ENCODE measurements at regions not wholly inside any gene's neighbourhood (a gene's known extent, or its start where the extent isn't known, plus 50 kb on each side); places are given as distances from the start of the nearest gene placed in this dataset.

GRCh38 chr2:123359636-123360035 is 665.5 kb upstream of the CNTNAP5 start:
- H3K27me3 Mint-ChIP-seq, result no peaks in the 10 kb centered on the region
- peaks cover 0 to 5% (median 0%) of the 10 kb centered on the region in 3 donors for H3K36me3 Mint-ChIP-seq
- POLR2A ChIA-PET, result no interaction called here
- H3K9me3 Mint-ChIP-seq, result peaks cover 6 to 33% (median 13%) of the 10 kb centered on the region in 9 donors
- H3K4me1 Mint-ChIP-seq, result no peaks in the 10 kb centered on the region
- DNase-seq (no peak), ATAC-seq (no peak)
- no peak overlapping the region for H3K27ac Mint-ChIP-seq
- no peak overlapping the region for H3K4me3 Mint-ChIP-seq

DNA sequence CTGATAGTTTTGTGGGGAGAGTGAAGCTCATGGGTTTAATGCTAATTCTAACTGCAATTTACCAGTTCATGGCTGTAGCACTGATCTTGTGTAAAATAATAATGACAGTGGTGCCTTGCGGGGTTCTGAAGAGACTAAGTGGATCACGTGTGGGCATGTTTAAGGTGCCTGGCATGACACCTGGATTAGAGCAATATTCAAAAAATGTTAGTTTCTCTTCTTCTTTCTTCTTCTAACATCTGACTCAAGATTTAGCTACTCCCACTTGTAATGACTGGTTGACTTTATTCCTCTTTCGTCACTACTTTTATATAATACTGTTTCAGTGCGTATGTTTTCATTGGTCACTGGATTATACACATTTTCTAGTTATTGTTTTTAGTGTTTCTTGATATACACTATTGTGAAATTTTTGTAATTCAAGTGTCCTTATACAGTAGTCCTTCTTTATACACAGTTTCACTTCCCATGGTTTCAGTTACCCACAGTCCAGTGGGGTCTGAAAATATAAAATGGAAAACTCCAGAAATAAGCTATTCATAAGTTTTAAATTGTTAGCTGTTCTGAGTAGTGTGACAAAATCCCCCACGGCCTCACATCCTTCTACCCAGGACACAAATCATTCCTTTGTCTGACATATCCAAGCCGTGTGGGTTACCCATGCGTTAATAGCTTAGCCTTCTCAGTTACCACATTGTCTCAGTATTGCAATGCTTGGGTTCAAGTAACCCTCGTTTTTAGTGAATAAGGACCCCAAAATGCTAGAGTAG is 662.2 kb upstream of the CNTNAP5 start:
- Mint-ChIP-seq H3K27me3 (no peaks in the 10 kb centered on the region), H3K27ac (no peak overlapping the region), H3K9me3 (peaks cover 6 to 32% (median 16%) of the 10 kb centered on the region in 9 donors), H3K36me3 (peaks cover 0 to 5% (median 0%) of the 10 kb centered on the region in 3 donors), H3K4me3 (no peak overlapping the region), H3K4me1 (no peaks in the 10 kb centered on the region)
- no peak for DNase-seq
- POLR2A ChIA-PET, result no interaction called here
- ATAC-seq, result no peak

DNA sequence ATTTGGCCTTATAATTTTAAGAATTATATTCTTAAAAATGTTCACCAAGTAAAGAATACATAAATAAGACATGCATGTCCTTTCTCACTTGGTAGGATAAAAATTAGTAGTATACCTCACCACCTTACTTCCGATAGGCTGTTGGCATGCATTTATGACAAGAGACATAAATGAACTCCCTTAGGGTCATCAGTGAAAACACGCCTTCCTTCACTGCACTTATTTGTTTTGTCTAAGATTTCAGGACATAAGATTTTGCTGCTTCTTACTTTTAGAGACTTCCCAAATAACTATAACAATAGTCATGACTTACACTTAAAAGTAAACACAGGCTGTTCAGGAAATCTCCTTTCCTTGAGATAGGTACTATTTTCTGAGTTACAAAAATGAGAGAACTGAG is 661.3 kb upstream of the CNTNAP5 start:
- no peak for DNase-seq
- no peaks in the 10 kb centered on the region for H3K4me1 Mint-ChIP-seq
- no peak overlapping the region for H3K27ac Mint-ChIP-seq

GRCh38 chr2:123364243-123364896 is 660.7 kb upstream of the CNTNAP5 start:
- Mint-ChIP-seq H3K36me3 (peaks cover 0 to 11% (median 0%) of the 10 kb centered on the region in 3 donors), H3K9me3 (peaks cover 6 to 35% (median 17%) of the 10 kb centered on the region in 9 donors), H3K27ac (no peak overlapping the region)

More for the DNA sequence above, 661.3 kb upstream of the CNTNAP5 start:
- peaks cover 6 to 34% (median 17%) of the 10 kb centered on the region in 9 donors for H3K9me3 Mint-ChIP-seq
- no peaks in the 10 kb centered on the region for H3K27me3 Mint-ChIP-seq
- H3K36me3 Mint-ChIP-seq, result peaks cover 0 to 8% (median 0%) of the 10 kb centered on the region in 3 donors
- POLR2A ChIA-PET, result no interaction called here
- ATAC-seq, result no peak
- no peak overlapping the region for H3K4me3 Mint-ChIP-seq

GRCh38 chr2:123366239-123366837 is 658.7 kb upstream of the CNTNAP5 start:
- H3K9me3 Mint-ChIP-seq, result peaks cover 0 to 29% (median 8%) of the 10 kb centered on the region in 9 donors
- peaks cover 0 to 6% (median 0%) of the 10 kb centered on the region in 3 donors for H3K36me3 Mint-ChIP-seq
- POLR2A ChIA-PET, result no interaction called here
- H3K4me3 Mint-ChIP-seq, result no peak overlapping the region
- ATAC-seq (no peak), DNase-seq (no peak)
- H3K27me3 Mint-ChIP-seq, result no peaks in the 10 kb centered on the region
- H3K4me1 Mint-ChIP-seq, result no peaks in the 10 kb centered on the region
- H3K27ac Mint-ChIP-seq, result no peak overlapping the region

More at GRCh38 chr2:123364243-123364896, 660.7 kb upstream of the CNTNAP5 start:
- POLR2A ChIA-PET, result no interaction called here
- DNase-seq (no peak), ATAC-seq (no peak)
- Mint-ChIP-seq H3K27me3 (no peaks in the 10 kb centered on the region), H3K4me3 (no peak overlapping the region), H3K4me1 (no peaks in the 10 kb centered on the region)

DNA sequence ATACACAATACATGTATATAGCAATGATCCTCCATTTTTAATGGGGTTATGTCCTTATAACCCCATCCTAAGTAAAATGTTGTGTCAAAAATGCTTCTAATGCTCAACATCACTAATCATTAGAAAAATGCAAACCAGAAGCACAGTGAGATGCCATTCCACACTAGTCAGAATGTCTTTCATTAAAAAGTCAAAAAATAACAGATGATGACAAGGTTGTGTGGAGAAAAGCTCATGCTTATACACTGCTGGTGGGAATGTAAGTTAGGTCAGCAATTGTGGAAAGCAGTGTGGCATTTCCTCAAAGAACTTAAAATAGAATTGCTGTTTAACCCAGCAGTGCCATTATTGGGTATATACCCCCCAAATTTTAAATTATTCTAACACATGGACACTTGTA is 654.9 kb upstream of the CNTNAP5 start:
- Mint-ChIP-seq H3K4me1 (no peaks in the 10 kb centered on the region), H3K27me3 (no peaks in the 10 kb centered on the region), H3K36me3 (peaks cover 0 to 6% (median 0%) of the 10 kb centered on the region in 3 donors), H3K4me3 (no peak overlapping the region), H3K27ac (no peak overlapping the region), H3K9me3 (peaks cover 0 to 36% (median 7%) of the 10 kb centered on the region in 9 donors)
- ATAC-seq, result no peak
- POLR2A ChIA-PET, result no interaction called here
- DNase-seq, result no peak

- Mint-ChIP-seq H3K36me3 (peaks cover 0 to 6% (median 0%) of the 10 kb centered on the region in 3 donors), H3K9me3 (peaks cover 0 to 36% (median 13%) of the 10 kb centered on the region in 9 donors), H3K27me3 (no peaks in the 10 kb centered on the region), H3K4me3 (no peak overlapping the region), H3K4me1 (no peaks in the 10 kb centered on the region), H3K27ac (no peak overlapping the region)
- no peak for DNase-seq
- no peak for ATAC-seq
- POLR2A ChIA-PET, result no interaction called here
Measured at GRCh38 chr2:123371535-123371934, 653.6 kb upstream of the CNTNAP5 start.

DNA sequence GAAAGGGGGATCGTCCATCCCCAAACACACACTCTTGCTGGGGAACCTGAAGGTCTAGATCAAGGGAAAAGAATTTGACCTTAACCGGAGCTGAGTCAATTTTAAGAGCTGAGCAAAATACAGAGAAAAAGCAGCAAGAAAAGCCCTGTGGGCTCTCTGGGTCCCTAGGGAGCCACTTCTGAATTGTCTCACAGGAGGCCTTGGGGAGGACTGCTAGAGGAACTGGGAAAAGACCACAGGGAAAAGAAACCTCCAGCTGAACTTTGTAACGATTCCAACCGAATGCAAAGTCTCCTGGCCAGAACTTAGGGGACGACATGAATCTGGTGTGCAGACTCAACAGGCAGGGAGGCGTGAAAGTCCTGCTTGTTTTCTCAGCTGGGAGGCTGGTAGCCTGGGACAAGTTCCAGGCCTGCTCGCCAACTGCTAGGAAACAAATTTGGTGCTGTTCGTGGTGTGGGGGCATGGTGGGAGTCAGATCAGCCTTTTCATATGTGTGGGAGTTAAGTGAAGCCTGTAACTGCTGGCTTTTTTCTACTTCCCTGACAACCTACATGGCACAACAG is 644.6 kb upstream of the CNTNAP5 start:
- Mint-ChIP-seq H3K27ac (no peak overlapping the region), H3K4me3 (no peak overlapping the region), H3K4me1 (no peaks in the 10 kb centered on the region), H3K36me3 (peaks cover 0 to 5% (median 0%) of the 10 kb centered on the region in 3 donors), H3K9me3 (peaks cover 6 to 46% (median 19%) of the 10 kb centered on the region in 9 donors), H3K27me3 (no peaks in the 10 kb centered on the region)
- DNase-seq (no peak), ATAC-seq (no peak)
- POLR2A ChIA-PET, result no interaction called here

- POLR2A ChIA-PET, result no interaction called here
- ATAC-seq (no peak), DNase-seq (no peak)
- Mint-ChIP-seq H3K27ac (no peak overlapping the region), H3K27me3 (no peaks in the 10 kb centered on the region), H3K36me3 (peaks cover 0 to 6% (median 0%) of the 10 kb centered on the region in 3 donors), H3K4me1 (no peaks in the 10 kb centered on the region), H3K4me3 (no peak overlapping the region), H3K9me3 (peaks cover 0 to 36% (median 11%) of the 10 kb centered on the region in 9 donors)
Measured at GRCh38 chr2:123415678-123416077, 609.4 kb upstream of the CNTNAP5 start.

- H3K4me3 Mint-ChIP-seq, result no peak overlapping the region
- no peak for DNase-seq
- ATAC-seq, result no peak
- no peak overlapping the region for H3K27ac Mint-ChIP-seq
- peaks cover 0 to 33% (median 10%) of the 10 kb centered on the region in 9 donors for H3K9me3 Mint-ChIP-seq
- POLR2A ChIA-PET, result no interaction called here
- no peaks in the 10 kb centered on the region for H3K36me3 Mint-ChIP-seq
- H3K4me1 Mint-ChIP-seq, result no peaks in the 10 kb centered on the region
- no peaks in the 10 kb centered on the region for H3K27me3 Mint-ChIP-seq
Measured at GRCh38 chr2:123419976-123420375, 605.1 kb upstream of the CNTNAP5 start.

DNA sequence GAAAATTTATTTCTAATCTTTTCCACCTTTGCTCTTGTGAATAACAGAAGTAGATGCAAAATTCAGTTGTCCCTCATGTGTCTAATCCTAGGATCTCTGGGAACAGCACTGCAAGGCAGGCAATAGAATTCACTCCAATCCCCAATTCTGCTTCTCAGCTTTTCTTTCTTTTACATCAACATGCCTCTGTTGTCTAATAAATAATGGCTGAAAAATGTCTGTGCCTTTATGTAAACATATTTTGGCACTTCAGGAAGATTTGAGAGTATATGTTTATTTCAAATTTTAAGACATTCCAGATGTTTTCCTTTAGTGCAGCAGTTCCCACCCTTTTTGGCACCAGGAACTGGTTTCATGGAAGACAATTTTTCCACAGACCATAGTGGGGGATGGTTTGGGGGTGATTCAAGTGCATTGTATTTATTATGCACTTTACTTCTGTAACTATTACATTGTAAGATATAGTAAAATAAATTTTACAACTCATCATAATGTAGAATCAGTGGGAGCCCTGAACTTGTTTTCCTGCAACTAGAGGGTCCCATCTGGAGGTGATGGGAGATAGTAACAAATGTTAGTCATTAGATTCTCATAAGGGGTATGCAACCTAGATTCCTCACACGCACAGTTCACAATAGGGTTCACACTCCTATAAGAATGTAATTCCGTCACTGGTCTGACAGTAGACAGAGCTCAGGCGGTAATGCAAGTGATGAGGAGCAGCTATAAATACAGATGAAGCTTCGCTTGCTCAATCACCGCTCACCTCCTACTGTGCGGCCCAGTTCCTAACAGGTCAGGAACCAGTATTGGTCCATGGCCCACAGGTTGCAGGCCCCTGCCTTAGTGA is 590.3 kb upstream of the CNTNAP5 start:
- no peaks in the 10 kb centered on the region for H3K4me1 Mint-ChIP-seq
- H3K9me3 Mint-ChIP-seq, result peaks cover 0 to 24% (median 7%) of the 10 kb centered on the region in 9 donors
- H3K27ac Mint-ChIP-seq, result no peak overlapping the region
- ATAC-seq (no peak), DNase-seq (no peak)
- POLR2A ChIA-PET, result no interaction called here
- H3K36me3 Mint-ChIP-seq, result no peaks in the 10 kb centered on the region
- no peaks in the 10 kb centered on the region for H3K27me3 Mint-ChIP-seq
- H3K4me3 Mint-ChIP-seq, result no peak overlapping the region

DNA sequence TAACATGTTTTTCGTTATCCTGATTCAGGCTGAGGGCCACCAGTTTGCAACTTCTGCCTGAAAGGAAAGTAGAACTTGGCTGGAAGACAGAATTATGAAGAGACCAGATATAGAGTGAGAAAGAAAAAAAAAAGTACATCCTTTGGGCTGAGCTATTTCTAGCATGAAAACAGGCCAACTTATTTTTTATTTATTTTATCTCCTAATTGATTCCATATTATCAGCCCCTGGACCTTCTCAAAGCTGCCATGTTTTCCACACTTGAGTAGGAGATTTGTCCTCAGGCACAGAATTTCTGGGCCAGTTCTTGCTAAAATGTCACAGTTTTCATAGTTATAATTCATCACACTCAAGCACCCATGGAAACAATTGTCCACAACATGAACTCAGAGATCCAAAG is 586.8 kb upstream of the CNTNAP5 start:
- POLR2A ChIA-PET, result no interaction called here
- Mint-ChIP-seq H3K9me3 (peaks cover 0 to 30% (median 10%) of the 10 kb centered on the region in 9 donors), H3K4me3 (no peak overlapping the region), H3K27me3 (no peaks in the 10 kb centered on the region), H3K36me3 (no peaks in the 10 kb centered on the region), H3K27ac (no peak overlapping the region), H3K4me1 (no peaks in the 10 kb centered on the region)
- DNase-seq, result no peak
- ATAC-seq, result no peak

Measured in naive thymus-derived CD8-positive, alpha-beta T cell (primary cell).